Mesenchymal stem cell (in vitro differentiated cells and primary cell): ENCODE measurements at regions not wholly inside any gene's neighbourhood (a gene's known extent, or its start where the extent isn't known, plus 50 kb on each side); places are given as distances from the start of the nearest gene placed in this dataset.

Source experiments
- DNase-seq: peaks from one replicate; pipeline ENCODE4 v3.0.0-alpha.2; 2013
- H2AFZ ChIP-seq: one replicate; pipeline ENCODE4 v1.6.1; 2013; ENCODE audit warnings: low read depth, mild to moderate bottlenecking, control low read depth, inconsistent platforms, low read length, moderate library complexity
- H2AK5ac ChIP-seq: 2 replicates; pipeline ENCODE4 v1.6.1; 2013; ENCODE audit warnings: low read length, moderate library complexity, mild to moderate bottlenecking, inconsistent platforms; ENCODE audit not compliant: severe bottlenecking
- H2BK120ac ChIP-seq: one replicate; pipeline ENCODE4 v1.6.1; 2013; ENCODE audit warnings: low read depth, mild to moderate bottlenecking, inconsistent platforms, low read length, moderate library complexity
- H2BK12ac ChIP-seq, 2 experiments: one replicate each; pipeline ENCODE4 v1.6.1; 2013; ENCODE audit warnings: inconsistent platforms in 2 of 2, low read length in 2 of 2, mild to moderate bottlenecking in 2 of 2, moderate library complexity in 2 of 2, control low read depth in 1 of 2
- H2BK15ac ChIP-seq: one replicate; pipeline ENCODE4 v1.6.1; 2013; ENCODE audit warnings: mild to moderate bottlenecking, low read depth, inconsistent platforms; ENCODE audit not compliant: poor library complexity, severe bottlenecking
- H2BK5ac ChIP-seq: 2 replicates; pipeline ENCODE4 v1.6.1; 2013; ENCODE audit warnings: low read depth, mild to moderate bottlenecking, low read length, control low read depth, inconsistent platforms; ENCODE audit not compliant: poor library complexity, severe bottlenecking
- H3K14ac ChIP-seq, 2 experiments: one replicate each; pipeline ENCODE4 v1.6.1; 2013; ENCODE audit warnings: inconsistent platforms in 2 of 2, low read length in 2 of 2, control low read depth in 1 of 2, mild to moderate bottlenecking in 1 of 2, moderate library complexity in 1 of 2
- H3K18ac ChIP-seq, 2 experiments: one replicate each; pipeline ENCODE4 v1.6.1; 2013; ENCODE audit warnings: inconsistent platforms in 2 of 2, low read length in 2 of 2, control low read depth in 1 of 2, low read depth in 1 of 2, mild to moderate bottlenecking in 1 of 2
- H3K23ac ChIP-seq, 2 experiments: one replicate each; pipeline ENCODE4 v1.6.1; 2013; ENCODE audit warnings: inconsistent platforms in 2 of 2, low read length in 2 of 2, mild to moderate bottlenecking in 2 of 2, moderate library complexity in 2 of 2, control low read depth in 1 of 2
- H3K27ac ChIP-seq: 2 replicates; pipeline ENCODE4 v1.5.1; 2013; ENCODE audit warnings: mild to moderate bottlenecking, moderate library complexity, low read length, control low read depth, inconsistent platforms; ENCODE audit not compliant: poor library complexity, severe bottlenecking
- H3K27me3 ChIP-seq, 2 experiments: 2 replicates each; pipeline versions ENCODE4 v1.6.1 to v1.7.0; 2013; ENCODE audit warnings: low read length in 2 of 2, mild to moderate bottlenecking in 2 of 2, moderate library complexity in 2 of 2, control low read depth in 1 of 2, inconsistent platforms in 1 of 2; ENCODE audit not compliant: control insufficient read depth in 1 of 2, insufficient read depth in 1 of 2
- H3K36me3 ChIP-seq, 2 experiments: 2 replicates each; pipeline versions ENCODE4 v1.6.1 to v1.7.0; 2013; ENCODE audit warnings: low read length in 2 of 2, control low read depth in 1 of 2, inconsistent platforms in 1 of 2, low read depth in 1 of 2, mild to moderate bottlenecking in 1 of 2; ENCODE audit not compliant: insufficient read depth in 2 of 2, control insufficient read depth in 1 of 2
- H3K4ac ChIP-seq, 2 experiments: one replicate each; pipeline ENCODE4 v1.6.1; 2013; ENCODE audit warnings: inconsistent platforms in 2 of 2, low read length in 2 of 2, mild to moderate bottlenecking in 2 of 2, moderate library complexity in 2 of 2, control low read depth in 1 of 2, low read depth in 1 of 2
- H3K4me1 ChIP-seq: 2 replicates; pipeline ENCODE4 v1.6.1; 2013; ENCODE audit warnings: low read depth, low read length, control low read depth; ENCODE audit not compliant: control insufficient read depth, insufficient read depth
- H3K4me2 ChIP-seq: 2 replicates; pipeline ENCODE4 v1.6.1; 2013; ENCODE audit warnings: low read length, mild to moderate bottlenecking, inconsistent platforms; ENCODE audit not compliant: poor library complexity, severe bottlenecking
- H3K4me3 ChIP-seq, 2 experiments: 2 replicates each; pipeline versions ENCODE4 v1.5.1 to v1.7.0; 2013; ENCODE audit warnings: low read length in 2 of 2, mild to moderate bottlenecking in 2 of 2, control low read depth in 1 of 2, low read depth in 1 of 2; ENCODE audit not compliant: insufficient read depth in 1 of 2
- H3K79me1 ChIP-seq: replicated peaks from 2 replicates; pipeline ENCODE4 v1.6.1; 2013; ENCODE audit warnings: mild to moderate bottlenecking, control low read depth, low read length, inconsistent platforms; ENCODE audit not compliant: poor library complexity, severe bottlenecking
- H3K9ac ChIP-seq: 2 replicates; pipeline ENCODE4 v1.7.0; 2013; ENCODE audit warnings: mild to moderate bottlenecking, low read length, moderate library complexity
- H3K9me3 ChIP-seq: 2 replicates; pipeline ENCODE4 v1.7.0; 2013; ENCODE audit warnings: mild to moderate bottlenecking, low read length; ENCODE audit not compliant: control insufficient read depth
- H4K8ac ChIP-seq: one replicate; pipeline ENCODE4 v1.6.1; 2013; ENCODE audit warnings: inconsistent platforms, mild to moderate bottlenecking, low read length, moderate library complexity
- H4K91ac ChIP-seq: one replicate; pipeline ENCODE4 v1.6.1; 2013; ENCODE audit warnings: mild to moderate bottlenecking, low read length, inconsistent platforms
- WGBS: methylation state at CpG from one replicate; pipeline ENCODE4 v1.1.7; 2013; ENCODE audit warnings: mixed read lengths; 5-methylcytosine and 5-hydroxymethylcytosine counted together

DNA sequence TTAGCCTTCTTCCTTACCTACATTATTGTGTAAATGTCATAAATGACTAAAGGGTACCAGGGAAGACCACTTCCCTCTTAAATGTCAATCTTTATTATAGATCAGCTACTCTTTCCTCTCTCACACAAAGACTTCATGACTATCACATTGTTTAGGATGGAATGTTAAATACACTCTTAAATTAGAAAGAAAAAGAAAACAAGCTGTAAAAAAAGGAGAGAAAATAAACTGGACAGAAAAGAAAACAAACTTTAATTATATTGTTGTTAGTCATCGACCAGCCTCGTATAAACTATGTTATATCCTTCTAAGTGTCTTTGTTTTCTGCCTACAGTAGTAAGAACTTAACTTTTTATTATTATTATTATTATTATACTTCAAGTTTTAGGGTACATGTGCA, 666.4 kb upstream of the NR3C2 start:
- Histone ChIP-seq H3K27me3 (no peaks in the 10 kb centered on the region), H3K4me1 (no peaks in the 10 kb centered on the region), H3K79me1 (no peaks in the 10 kb centered on the region), H2BK12ac (no peak overlapping the region), H3K4me3 (no peak overlapping the region), H2AFZ (no peak overlapping the region), H3K36me3 (no peaks in the 10 kb centered on the region), H2BK5ac (no peak overlapping the region), H3K4ac (no peak overlapping the region), H2AK5ac (no peak overlapping the region), H4K8ac (no peak overlapping the region), H3K27ac (no peak overlapping the region), H3K9me3 (no peaks in the 10 kb centered on the region), H3K9ac (no peak overlapping the region), H3K23ac (no peak overlapping the region), H2BK120ac (no peak overlapping the region), H3K14ac (no peak overlapping the region), H4K91ac (no peak overlapping the region), H3K4me2 (no peak overlapping the region), H3K18ac (no peak overlapping the region), H2BK15ac (no peak overlapping the region)
- DNase-seq: no peak
- WGBS: no CpG with 5 or more reads among the region's 2 CpGs

DNA sequence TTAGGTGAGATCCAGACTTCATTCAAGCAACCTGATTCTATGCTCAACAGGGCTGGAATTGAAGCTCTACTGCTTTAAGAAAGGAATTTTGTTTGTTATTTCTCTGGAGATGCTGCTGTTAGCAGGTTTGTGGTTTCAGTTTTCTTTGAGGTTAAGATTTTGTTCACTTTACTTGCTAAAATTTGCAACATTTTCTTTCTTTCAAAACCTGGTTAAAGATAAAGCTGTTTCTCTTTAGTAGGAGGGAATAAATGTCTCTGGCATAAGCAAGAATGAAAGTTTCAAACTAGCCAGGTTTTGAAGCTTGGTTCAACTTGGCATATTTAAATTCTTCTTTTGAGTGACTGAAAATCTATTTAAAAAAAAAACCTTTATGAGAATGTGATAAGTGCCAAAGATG, 660.6 kb upstream of the NR3C2 start:
- Histone ChIP-seq H4K8ac (no peak overlapping the region), H3K27me3 (no peaks in the 10 kb centered on the region), H3K27ac (peak overlapping the region; percentile 53), H4K91ac (no peak overlapping the region), H3K4ac (no peak overlapping the region), H3K4me2 (no peak overlapping the region), H2AFZ (no peak overlapping the region), H2BK12ac (no peak overlapping the region), H2BK120ac (no peak overlapping the region), H3K4me1 (no peaks in the 10 kb centered on the region), H3K9me3 (peaks cover 10% of the 10 kb centered on the region), H2AK5ac (no peak overlapping the region), H3K9ac (no peak overlapping the region), H2BK15ac (no peak overlapping the region), H3K18ac (no peak overlapping the region), H3K23ac (no peak overlapping the region), H3K79me1 (no peaks in the 10 kb centered on the region), H3K4me3 (no peak overlapping the region), H3K36me3 (no peaks in the 10 kb centered on the region), H2BK5ac (no peak overlapping the region), H3K14ac (no peak overlapping the region)
- DNase-seq: no peak

DNA sequence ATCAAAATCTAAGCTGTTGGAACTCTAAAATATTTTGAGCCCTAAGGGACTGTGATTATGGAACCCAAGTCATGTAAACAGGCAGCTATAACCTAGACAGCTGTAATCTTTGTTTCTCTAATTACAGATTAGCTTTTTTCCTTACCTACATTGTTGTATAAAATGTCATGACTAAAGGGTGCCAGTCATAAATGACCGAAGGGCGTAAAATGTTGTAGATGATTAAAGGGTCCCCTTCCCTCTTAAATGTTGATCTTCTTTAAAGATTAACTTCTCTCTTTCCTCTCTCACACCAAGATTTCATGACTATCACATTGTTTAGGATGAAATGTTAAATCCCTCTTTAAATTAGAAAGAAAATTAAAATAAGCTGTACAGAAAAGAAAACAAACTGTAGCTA, 659.4 kb upstream of the NR3C2 start:
- Histone ChIP-seq H2BK120ac (no peak overlapping the region), H3K18ac (no peak overlapping the region), H3K9me3 (peaks cover 14% of the 10 kb centered on the region), H3K4me2 (no peak overlapping the region), H3K4ac (no peak overlapping the region), H3K27me3 (no peaks in the 10 kb centered on the region), H3K4me1 (no peaks in the 10 kb centered on the region), H2AFZ (no peak overlapping the region), H3K27ac (no peak overlapping the region), H2BK5ac (no peak overlapping the region), H2BK12ac (no peak overlapping the region), H3K9ac (no peak overlapping the region), H3K23ac (no peak overlapping the region), H2BK15ac (no peak overlapping the region), H3K79me1 (no peaks in the 10 kb centered on the region), H3K4me3 (no peak overlapping the region), H3K14ac (no peak overlapping the region), H4K91ac (no peak overlapping the region), H4K8ac (no peak overlapping the region), H2AK5ac (no peak overlapping the region), H3K36me3 (no peaks in the 10 kb centered on the region)
- no CpG with 5 or more reads among the region's 2 CpGs for WGBS
- no peak for DNase-seq

DNA sequence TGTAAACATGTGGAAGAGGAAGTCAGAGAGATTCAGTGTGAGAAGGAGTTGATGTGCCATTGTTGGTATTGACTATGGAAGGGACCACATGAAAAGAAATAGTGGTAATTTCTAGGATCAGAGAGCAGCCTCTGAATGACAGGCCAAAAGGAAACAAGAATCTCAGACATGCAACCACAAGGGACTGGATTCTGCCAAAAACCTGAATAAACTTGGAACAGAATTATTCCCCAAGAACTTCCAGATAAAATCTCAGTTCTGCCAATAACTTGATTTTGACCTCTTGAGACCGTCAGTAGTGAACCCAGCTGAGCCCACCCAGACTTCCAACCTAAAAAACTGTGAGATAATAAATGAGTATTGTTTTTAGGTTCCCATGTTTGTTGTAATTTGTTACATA, 653.6 kb upstream of the NR3C2 start:
- Histone ChIP-seq H3K27ac (no peak overlapping the region), H3K9ac (no peak overlapping the region), H4K8ac (no peak overlapping the region), H3K4me1 (no peaks in the 10 kb centered on the region), H2BK12ac (no peak overlapping the region), H3K4me2 (no peak overlapping the region), H3K18ac (no peak overlapping the region), H2BK120ac (no peak overlapping the region), H2AK5ac (no peak overlapping the region), H3K4ac (no peak overlapping the region), H3K4me3 (no peak overlapping the region), H4K91ac (no peak overlapping the region), H3K27me3 (no peaks in the 10 kb centered on the region), H2BK15ac (no peak overlapping the region), H2BK5ac (no peak overlapping the region), H3K9me3 (peaks cover 14% of the 10 kb centered on the region), H3K79me1 (no peaks in the 10 kb centered on the region), H3K36me3 (no peaks in the 10 kb centered on the region), H2AFZ (no peak overlapping the region), H3K14ac (no peak overlapping the region), H3K23ac (no peak overlapping the region)
- WGBS: no CpG with 5 or more reads among the region's 1 CpG
- DNase-seq: no peak
